ENCODE measurements at regions not wholly inside any gene's neighbourhood (a gene's known extent, or its start where the extent isn't known, plus 50 kb on each side); places are given as distances from the start of the nearest gene placed in this dataset.
A peak's percentile ranks its signal among the peaks of the same experiment; 100 is the strongest.

- 3% methylated on average over 2 of the region's 2 CpGs for WGBS (ENCODE audit: insufficient coverage, low coverage, missing lambda C conversion rate)
- H3K36me3 ChIP-seq (ENCODE audit: control insufficient read depth, insufficient read depth, low read length): no peaks in the 10 kb centered on the region
- no peak overlapping the region for H2AFZ ChIP-seq (ENCODE audit: low read depth, low read length)
- H3K4me2 ChIP-seq (ENCODE audit: insufficient read depth, low read length): no peak overlapping the region
- POLR2A ChIA-PET: no interaction called here
- FAIRE-seq (peak; percentile 70), ATAC-seq (peak; percentile 62; the same call in 2 of the 3 replicates), DNase-seq (ENCODE audit: extremely low read depth in 1 of 4, low spot score in 3 of 4) (peak in 2 of 4 experiments; percentile 11 to 15)
- no peaks in the 10 kb centered on the region for H3K9me1 ChIP-seq (ENCODE audit: control insufficient read depth, insufficient read depth, low read length)
- H3K27me3 ChIP-seq (ENCODE audit: control insufficient read depth in 2 of 2, insufficient read depth in 2 of 2, low read length in 2 of 2): no peaks in the 10 kb centered on the region; a peak in 1 of 5 replicates
- in situ Hi-C loops (cut with MboI): no loop called here
- no peak overlapping the region for H3K27ac ChIP-seq (ENCODE audit: extremely low read depth, low read depth, low read length)
- no TSS peak for BruUV-seq (replicated peaks)
- H3K4me3 ChIP-seq: no peak overlapping the region
- H3K79me2 ChIP-seq (ENCODE audit: control insufficient read depth, insufficient read depth, low read length): no peaks in the 10 kb centered on the region
- no peaks in the 10 kb centered on the region for H3K4me1 ChIP-seq (replicated peaks in 1 of 2; ENCODE audit: control insufficient read depth in 2 of 2, insufficient read depth in 2 of 2, low read length in 2 of 2)
- CTCF ChIA-PET (ENCODE audit: low intra/inter-chr PET ratio): no interaction called here
- intact Hi-C loops (cut with micrococcal nuclease): no loop called here
- H4K20me1 ChIP-seq (replicated peaks; ENCODE audit: control insufficient read depth, insufficient read depth, low read length): no peaks in the 10 kb centered on the region
- H3K9ac ChIP-seq (ENCODE audit: insufficient read depth in 1 of 2, low read depth in 2 of 2, low read length in 2 of 2): no peak overlapping the region
- H3K9me3 ChIP-seq (replicated peaks; ENCODE audit: control insufficient read depth, insufficient read depth, low read depth, low read length): no peaks in the 10 kb centered on the region
- TF ChIP-seq CHAMP1 (IDR thresholded peaks at IDR 0.05) (no peak), NEUROD1 (IDR thresholded peaks at IDR 0.05; ENCODE audit: borderline replicate concordance, low read depth, low read length, partially characterized antibody) (no peak), HNRNPUL1 (IDR thresholded peaks at IDR 0.05; ENCODE audit: low read length) (no peak), ZNF699 (CRISPR knock-in tag; IDR thresholded peaks at IDR 0.05; ENCODE audit: insufficient replicate concordance) (no peak), BACH1 (tag; IDR thresholded peaks at IDR 0.05) (peak; percentile 26; the same call in 1 of the 2 replicates), HOMEZ (CRISPR knock-in tag; IDR thresholded peaks at IDR 0.05) (no peak), MAFF (IDR thresholded peaks at IDR 0.05; ENCODE audit: low read length) (peak; percentile 89), MAFG (tag; conservative IDR thresholded peaks at IDR 0.05) (peak; percentile 97), KAT8 (IDR thresholded peaks at IDR 0.05; ENCODE audit: low read depth) (no peak), BCLAF1 (IDR thresholded peaks at IDR 0.05; ENCODE audit: borderline replicate concordance in 1 of 2, control insufficient read depth in 1 of 2, low read depth in 2 of 2, low read length in 1 of 2) (no peak), ZNF511 (CRISPR knock-in tag; IDR thresholded peaks at IDR 0.05) (no peak), KDM4B (IDR thresholded peaks at IDR 0.05; ENCODE audit: borderline replicate concordance in 2 of 2, low read depth in 1 of 2) (no peak), ZNF316 (IDR thresholded peaks at IDR 0.05) (peak; percentile 96), ZNF280A (IDR thresholded peaks at IDR 0.05; ENCODE audit: low read depth, partially characterized antibody) (no peak)
Observed at GRCh38 chr6:118400582-118400981, 147.5 kb upstream of the PLN start.

All from K562 (cell line).